GM23338 (cell line): ENCODE measurements at regions not wholly inside any gene's neighbourhood (a gene's known extent, or its start where the extent isn't known, plus 50 kb on each side); places are given as distances from the start of the nearest gene placed in this dataset.

ENCODE experiments used
- ATAC-seq: fragments of 200-7000 bp; cut with Tn5 transposase; 3 replicates; pipeline ENCODE4 v1.9.1; 2020
- DNase-seq: peaks from one replicate; pipeline ENCODE4 v3.0.0-alpha.2; 2015; ENCODE audit warnings: low spot score
- H2AFZ ChIP-seq: fragments of 200-600 bp; sonication (generic); 2 replicates; pipeline ENCODE4 v1.8.0; 2016; ENCODE audit warnings: antibody characterized with exemption, mild to moderate bottlenecking, moderate library complexity
- H3F3A ChIP-seq: fragments of 200-600 bp; sonication (generic); replicated peaks from 2 replicates; pipeline ENCODE4 v1.8.0; 2017; ENCODE audit warnings: antibody characterized with exemption, mixed run types, low read depth
- H3K27ac ChIP-seq: fragments of 200-600 bp; sonication (generic); 2 replicates; pipeline ENCODE4 v1.6.1; 2016; ENCODE audit warnings: low read depth
- H3K27me3 ChIP-seq: fragments of 200-600 bp; sonication (generic); 2 replicates; pipeline ENCODE4 v1.8.0; 2016; ENCODE audit warnings: mild to moderate bottlenecking, mixed run types, moderate library complexity; ENCODE audit not compliant: insufficient read depth
- H3K36me3 ChIP-seq: fragments of 200-600 bp; sonication (generic); 2 replicates; pipeline ENCODE4 v1.8.0; 2016; ENCODE audit warnings: mild to moderate bottlenecking; ENCODE audit not compliant: insufficient read depth
- H3K4me1 ChIP-seq: fragments of 200-600 bp; sonication (generic); 2 replicates; pipeline ENCODE4 v1.8.0; 2016; ENCODE audit warnings: mild to moderate bottlenecking, moderate library complexity; ENCODE audit not compliant: insufficient read depth
- H3K4me2 ChIP-seq: fragments of 200-600 bp; sonication (generic); 2 replicates; pipeline ENCODE4 v1.7.1; 2017; ENCODE audit warnings: mixed run types
- H3K4me3 ChIP-seq: fragments of 200-600 bp; sonication (generic); 2 replicates; pipeline ENCODE4 v1.6.1; 2016; ENCODE audit warnings: mixed run types
- H3K79me2 ChIP-seq: fragments of 200-600 bp; sonication (generic); replicated peaks from 2 replicates; pipeline ENCODE4 v1.8.0; 2017; ENCODE audit warnings: mild to moderate bottlenecking; ENCODE audit not compliant: insufficient read depth
- H3K9me2 ChIP-seq: fragments of 200-600 bp; sonication (generic); 2 replicates; pipeline ENCODE4 v1.8.0; 2017; ENCODE audit not compliant: insufficient read depth
- H4K20me1 ChIP-seq: fragments of 200-600 bp; sonication (generic); replicated peaks from 2 replicates; pipeline ENCODE4 v1.8.0; 2017; ENCODE audit warnings: mild to moderate bottlenecking; ENCODE audit not compliant: insufficient read depth
- H3K27ac Mint-ChIP-seq: 2 replicates; pipeline ENCODE4 v1.8.0; 2020; ENCODE audit warnings: inconsistent platforms, mild to moderate bottlenecking, moderate library complexity, mixed read lengths
- H3K27me3 Mint-ChIP-seq: 3 replicates; pipeline ENCODE4 v1.8.0; 2022; ENCODE audit warnings: low read depth, mild to moderate bottlenecking, moderate library complexity, mixed read lengths, inconsistent platforms; ENCODE audit not compliant: insufficient read depth, poor library complexity
- H3K36me3 Mint-ChIP-seq: 3 replicates; pipeline ENCODE4 v1.8.0; 2021; ENCODE audit warnings: low read depth, mild to moderate bottlenecking, inconsistent platforms, moderate library complexity, mixed read lengths
- H3K4me1 Mint-ChIP-seq: 3 replicates; pipeline ENCODE4 v1.8.0; 2020; ENCODE audit warnings: mild to moderate bottlenecking, inconsistent platforms, mixed read lengths
- H3K4me3 Mint-ChIP-seq: 3 replicates; pipeline ENCODE4 v1.8.0; 2021; ENCODE audit warnings: moderate library complexity, mild to moderate bottlenecking, inconsistent platforms, mixed read lengths
- H3K9me3 Mint-ChIP-seq: 3 replicates; pipeline ENCODE4 v1.8.0; 2020; ENCODE audit warnings: moderate library complexity, mild to moderate bottlenecking, inconsistent platforms, mixed read lengths
- CREB1 ChIP-seq: fragments of 250-450 bp; sonication (Bioruptor Pico); IDR thresholded peaks from 2 replicates; pipeline ENCODE4 v1.5.0; 2020; ENCODE audit warnings: low read depth, mild to moderate bottlenecking, moderate library complexity
- EZH2 ChIP-seq: fragments of 200-600 bp; sonication (generic); IDR thresholded peaks from one replicate; pipeline ENCODE4 v1.8.0; 2017; ENCODE audit warnings: antibody characterized with exemption, mild to moderate bottlenecking, low read depth; ENCODE audit not compliant: unreplicated experiment
- JUNB ChIP-seq: IDR thresholded peaks from one replicate; pipeline ENCODE4 v1.6.1; 2016; ENCODE audit warnings: antibody characterized with exemption; ENCODE audit not compliant: unreplicated experiment
- NANOG ChIP-seq: IDR thresholded peaks from 2 replicates; pipeline ENCODE4 v1.6.1; 2016; ENCODE audit warnings: antibody characterized with exemption, borderline replicate concordance
- POLR2AphosphoS5 ChIP-seq: IDR thresholded peaks from 2 replicates; pipeline ENCODE4 v1.6.1; 2016; ENCODE audit warnings: antibody characterized with exemption, low read depth
- STAT1 ChIP-seq: IDR thresholded peaks from one replicate; pipeline ENCODE4 v1.6.1; 2016; ENCODE audit warnings: antibody characterized with exemption; ENCODE audit not compliant: unreplicated experiment
- ZNF114 ChIP-seq: fragments of 250-450 bp; sonication (Bioruptor Pico); IDR thresholded peaks from 2 replicates; pipeline ENCODE4 v1.5.0; 2020; ENCODE audit warnings: mild to moderate bottlenecking, moderate library complexity
- ZNF331 ChIP-seq: fragments of 250-450 bp; sonication (Bioruptor Pico); IDR thresholded peaks from 2 replicates; pipeline ENCODE4 v1.5.0; 2020; ENCODE audit warnings: low read depth, mild to moderate bottlenecking, moderate library complexity
- TF ChIP-seq, protein P1 (sequence below): IDR thresholded peaks from 2 replicates; pipeline ENCODE4 v1.6.1; 2016; ENCODE audit warnings: antibody characterized with exemption
- TF ChIP-seq, protein P2 (sequence below): IDR thresholded peaks from one replicate; pipeline ENCODE4 v1.6.1; 2018; ENCODE audit warnings: antibody characterized with exemption; ENCODE audit not compliant: unreplicated experiment
- TF ChIP-seq, protein P3 (sequence below), 2 experiments: fragments of 200-600 bp in 1 of 2; sonication (generic) in 1 of 2; conservative IDR thresholded peaks; 2 replicates each; pipeline versions ENCODE4 v1.5.1 to v1.6.1; 2016 to 2017; ENCODE audit warnings: antibody characterized with exemption in 2 of 2, low read depth in 2 of 2, mild to moderate bottlenecking in 2 of 2, moderate library complexity in 1 of 2

DNA sequence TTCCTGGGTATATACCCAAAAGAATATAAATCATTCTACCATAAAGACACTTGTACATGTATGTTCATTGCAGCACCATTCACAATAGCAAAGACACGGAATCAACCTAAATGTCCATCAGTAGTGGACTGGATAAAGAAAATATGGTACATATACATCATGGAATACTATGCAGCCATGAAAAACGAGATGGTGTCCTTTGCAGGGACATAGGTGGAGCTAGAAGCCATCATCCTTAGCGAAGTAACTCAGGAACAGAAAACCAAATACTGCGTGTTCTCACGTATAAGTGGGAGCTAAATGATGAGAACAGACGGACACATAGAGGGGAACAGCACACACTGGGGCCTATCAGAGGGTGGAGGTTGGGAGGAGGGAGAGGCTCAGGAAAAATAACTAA lies 183.7 kb upstream of the CELF2 start:
- Histone ChIP-seq H2AFZ (no peak overlapping the region), H3K27me3 (no peaks in the 10 kb centered on the region), H3K4me3 (no peak overlapping the region), H3K9me2 (no peaks in the 10 kb centered on the region), H3K4me2 (no peak overlapping the region), H3K27ac (no peak overlapping the region), H3F3A (no peaks in the 10 kb centered on the region), H3K4me1 (no peaks in the 10 kb centered on the region), H3K79me2 (no peaks in the 10 kb centered on the region), H3K36me3 (no peaks in the 10 kb centered on the region), H4K20me1 (no peaks in the 10 kb centered on the region)
- H3K4me3 Mint-ChIP-seq: no peak overlapping the region
- no peak overlapping the region for H3K27ac Mint-ChIP-seq
- DNase-seq (no peak), ATAC-seq (no peak)
- peaks cover 9% of the 10 kb centered on the region; the same call in 2 of the 3 replicates for H3K9me3 Mint-ChIP-seq
- peaks cover 4% of the 10 kb centered on the region; the same call in 2 of the 3 replicates for H3K36me3 Mint-ChIP-seq
- TF ChIP-seq ZNF114 (CRISPR knock-in tag) (no peak), CREB1 (CRISPR knock-in tag) (no peak), ZNF331 (CRISPR knock-in tag) (no peak), JUNB (no peak), POLR2AphosphoS5 (no peak), EZH2 (no peak), STAT1 (no peak), NANOG (no peak)
- TF ChIP-seq, protein P1, sequence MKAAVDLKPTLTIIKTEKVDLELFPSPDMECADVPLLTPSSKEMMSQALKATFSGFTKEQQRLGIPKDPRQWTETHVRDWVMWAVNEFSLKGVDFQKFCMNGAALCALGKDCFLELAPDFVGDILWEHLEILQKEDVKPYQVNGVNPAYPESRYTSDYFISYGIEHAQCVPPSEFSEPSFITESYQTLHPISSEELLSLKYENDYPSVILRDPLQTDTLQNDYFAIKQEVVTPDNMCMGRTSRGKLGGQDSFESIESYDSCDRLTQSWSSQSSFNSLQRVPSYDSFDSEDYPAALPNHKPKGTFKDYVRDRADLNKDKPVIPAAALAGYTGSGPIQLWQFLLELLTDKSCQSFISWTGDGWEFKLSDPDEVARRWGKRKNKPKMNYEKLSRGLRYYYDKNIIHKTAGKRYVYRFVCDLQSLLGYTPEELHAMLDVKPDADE: no peak
- TF ChIP-seq, protein P2, sequence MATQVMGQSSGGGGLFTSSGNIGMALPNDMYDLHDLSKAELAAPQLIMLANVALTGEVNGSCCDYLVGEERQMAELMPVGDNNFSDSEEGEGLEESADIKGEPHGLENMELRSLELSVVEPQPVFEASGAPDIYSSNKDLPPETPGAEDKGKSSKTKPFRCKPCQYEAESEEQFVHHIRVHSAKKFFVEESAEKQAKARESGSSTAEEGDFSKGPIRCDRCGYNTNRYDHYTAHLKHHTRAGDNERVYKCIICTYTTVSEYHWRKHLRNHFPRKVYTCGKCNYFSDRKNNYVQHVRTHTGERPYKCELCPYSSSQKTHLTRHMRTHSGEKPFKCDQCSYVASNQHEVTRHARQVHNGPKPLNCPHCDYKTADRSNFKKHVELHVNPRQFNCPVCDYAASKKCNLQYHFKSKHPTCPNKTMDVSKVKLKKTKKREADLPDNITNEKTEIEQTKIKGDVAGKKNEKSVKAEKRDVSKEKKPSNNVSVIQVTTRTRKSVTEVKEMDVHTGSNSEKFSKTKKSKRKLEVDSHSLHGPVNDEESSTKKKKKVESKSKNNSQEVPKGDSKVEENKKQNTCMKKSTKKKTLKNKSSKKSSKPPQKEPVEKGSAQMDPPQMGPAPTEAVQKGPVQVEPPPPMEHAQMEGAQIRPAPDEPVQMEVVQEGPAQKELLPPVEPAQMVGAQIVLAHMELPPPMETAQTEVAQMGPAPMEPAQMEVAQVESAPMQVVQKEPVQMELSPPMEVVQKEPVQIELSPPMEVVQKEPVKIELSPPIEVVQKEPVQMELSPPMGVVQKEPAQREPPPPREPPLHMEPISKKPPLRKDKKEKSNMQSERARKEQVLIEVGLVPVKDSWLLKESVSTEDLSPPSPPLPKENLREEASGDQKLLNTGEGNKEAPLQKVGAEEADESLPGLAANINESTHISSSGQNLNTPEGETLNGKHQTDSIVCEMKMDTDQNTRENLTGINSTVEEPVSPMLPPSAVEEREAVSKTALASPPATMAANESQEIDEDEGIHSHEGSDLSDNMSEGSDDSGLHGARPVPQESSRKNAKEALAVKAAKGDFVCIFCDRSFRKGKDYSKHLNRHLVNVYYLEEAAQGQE: no peak
- TF ChIP-seq, protein P3, sequence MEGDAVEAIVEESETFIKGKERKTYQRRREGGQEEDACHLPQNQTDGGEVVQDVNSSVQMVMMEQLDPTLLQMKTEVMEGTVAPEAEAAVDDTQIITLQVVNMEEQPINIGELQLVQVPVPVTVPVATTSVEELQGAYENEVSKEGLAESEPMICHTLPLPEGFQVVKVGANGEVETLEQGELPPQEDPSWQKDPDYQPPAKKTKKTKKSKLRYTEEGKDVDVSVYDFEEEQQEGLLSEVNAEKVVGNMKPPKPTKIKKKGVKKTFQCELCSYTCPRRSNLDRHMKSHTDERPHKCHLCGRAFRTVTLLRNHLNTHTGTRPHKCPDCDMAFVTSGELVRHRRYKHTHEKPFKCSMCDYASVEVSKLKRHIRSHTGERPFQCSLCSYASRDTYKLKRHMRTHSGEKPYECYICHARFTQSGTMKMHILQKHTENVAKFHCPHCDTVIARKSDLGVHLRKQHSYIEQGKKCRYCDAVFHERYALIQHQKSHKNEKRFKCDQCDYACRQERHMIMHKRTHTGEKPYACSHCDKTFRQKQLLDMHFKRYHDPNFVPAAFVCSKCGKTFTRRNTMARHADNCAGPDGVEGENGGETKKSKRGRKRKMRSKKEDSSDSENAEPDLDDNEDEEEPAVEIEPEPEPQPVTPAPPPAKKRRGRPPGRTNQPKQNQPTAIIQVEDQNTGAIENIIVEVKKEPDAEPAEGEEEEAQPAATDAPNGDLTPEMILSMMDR (conservative IDR thresholded peaks at IDR 0.05; ENCODE audit: low read depth in 2 of 2): no peak
- H3K27me3 Mint-ChIP-seq: no peaks in the 10 kb centered on the region
- H3K4me1 Mint-ChIP-seq: no peaks in the 10 kb centered on the region

DNA sequence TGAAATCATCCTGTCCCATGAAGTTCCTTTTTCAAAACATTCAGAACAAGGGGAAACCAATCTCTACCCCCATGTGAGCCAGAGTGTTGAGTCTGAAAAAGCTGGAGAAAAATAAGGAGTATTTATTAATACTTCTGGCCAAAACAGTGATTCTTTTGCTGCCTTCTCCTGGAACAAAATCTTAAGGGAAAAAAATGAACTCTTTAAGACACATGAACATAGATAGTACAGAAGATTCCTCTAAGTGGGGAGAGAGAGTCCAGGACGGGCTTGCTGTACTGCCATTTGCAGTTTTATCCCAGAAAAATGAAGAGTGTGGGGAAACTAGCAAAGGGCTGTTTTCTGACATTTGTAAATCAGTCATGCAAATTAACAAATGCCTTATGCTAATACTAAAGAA lies 173.4 kb upstream of the CELF2 start:
- H3K4me1 Mint-ChIP-seq: no peaks in the 10 kb centered on the region
- Histone ChIP-seq H3K27ac (no peak overlapping the region), H3F3A (no peaks in the 10 kb centered on the region), H3K4me3 (no peak overlapping the region), H4K20me1 (no peaks in the 10 kb centered on the region), H3K36me3 (no peaks in the 10 kb centered on the region), H3K79me2 (no peaks in the 10 kb centered on the region), H2AFZ (peak overlapping the region; percentile 33), H3K27me3 (no peaks in the 10 kb centered on the region), H3K9me2 (no peaks in the 10 kb centered on the region), H3K4me1 (no peaks in the 10 kb centered on the region), H3K4me2 (no peak overlapping the region)
- no peak overlapping the region for H3K4me3 Mint-ChIP-seq
- H3K27ac Mint-ChIP-seq: no peak overlapping the region
- peaks cover 14% of the 10 kb centered on the region for H3K9me3 Mint-ChIP-seq
- ATAC-seq (no peak), DNase-seq (no peak)
- peaks cover 5% of the 10 kb centered on the region; the same call in 1 of the 3 replicates for H3K36me3 Mint-ChIP-seq
- no peaks in the 10 kb centered on the region for H3K27me3 Mint-ChIP-seq
- no peak for TF ChIP-seq EZH2
- TF ChIP-seq POLR2AphosphoS5: no peak
- no peak for TF ChIP-seq ZNF114 (CRISPR knock-in tag)
- TF ChIP-seq JUNB: no peak
- TF ChIP-seq, protein P3 (conservative IDR thresholded peaks at IDR 0.05; ENCODE audit: low read depth in 2 of 2): no peak
- TF ChIP-seq, protein P2: no peak
- TF ChIP-seq STAT1: no peak
- TF ChIP-seq CREB1 (CRISPR knock-in tag): no peak
- no peak for TF ChIP-seq ZNF331 (CRISPR knock-in tag)
- TF ChIP-seq NANOG: no peak
